HG03442 (cell line): ENCODE measurements at regions not wholly inside any gene's neighbourhood (a gene's known extent, or its start where the extent isn't known, plus 50 kb on each side); places are given as distances from the start of the nearest gene placed in this dataset.
"Not testable (repeated sequence)": the region's sequence is repeated elsewhere in the genome, so short reads cannot be mapped to it uniquely, and the experiment has no call there.

Experiments used
- ATAC-seq: cut with Tn5 transposase; IDR thresholded peaks from one replicate; pipeline ENCODE4 v1.9.1; 2021; ENCODE audit warnings: mild to moderate bottlenecking, moderate library complexity; ENCODE audit not compliant: unreplicated experiment

DNA sequence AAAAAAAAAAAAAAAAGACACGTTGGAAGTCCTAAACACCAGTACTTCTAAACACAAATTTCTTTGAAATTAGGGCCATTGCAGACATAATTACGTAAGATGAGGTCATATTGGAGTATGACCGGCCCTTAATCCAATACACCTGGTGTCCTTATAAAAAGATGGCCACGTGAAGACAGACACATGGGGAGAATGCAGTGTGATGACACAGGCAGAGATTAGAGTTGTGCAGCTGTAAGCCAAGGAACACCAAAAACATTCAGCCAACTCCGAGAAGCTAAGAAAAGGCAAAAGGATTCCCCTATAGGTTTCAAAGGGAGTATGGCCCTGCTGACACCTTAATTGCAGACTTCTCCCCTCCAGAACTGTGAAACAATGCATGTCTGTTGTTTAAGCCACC lies 379.0 kb upstream of the PDZRN3 start:
- ATAC-seq: no peak

DNA sequence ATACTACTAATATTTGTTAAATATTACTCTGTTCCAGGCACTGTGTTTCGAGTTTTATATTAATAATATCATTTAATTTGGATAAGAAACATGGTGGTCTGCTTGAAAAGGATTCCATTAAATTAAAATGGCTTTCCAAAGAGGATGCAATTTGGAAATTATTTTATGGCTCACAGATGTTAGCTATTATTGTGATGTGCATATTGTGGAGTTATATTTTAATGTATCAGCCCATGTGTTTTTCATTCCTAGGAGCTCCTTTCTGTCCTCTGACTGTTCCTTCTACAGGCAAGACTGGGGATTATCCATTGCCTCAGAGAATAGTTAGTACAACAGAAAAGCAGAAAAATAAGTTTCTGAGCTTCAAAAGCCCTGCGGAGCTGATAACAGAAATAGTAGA lies 376.7 kb upstream of the PDZRN3 start:
- ATAC-seq: no peak

DNA sequence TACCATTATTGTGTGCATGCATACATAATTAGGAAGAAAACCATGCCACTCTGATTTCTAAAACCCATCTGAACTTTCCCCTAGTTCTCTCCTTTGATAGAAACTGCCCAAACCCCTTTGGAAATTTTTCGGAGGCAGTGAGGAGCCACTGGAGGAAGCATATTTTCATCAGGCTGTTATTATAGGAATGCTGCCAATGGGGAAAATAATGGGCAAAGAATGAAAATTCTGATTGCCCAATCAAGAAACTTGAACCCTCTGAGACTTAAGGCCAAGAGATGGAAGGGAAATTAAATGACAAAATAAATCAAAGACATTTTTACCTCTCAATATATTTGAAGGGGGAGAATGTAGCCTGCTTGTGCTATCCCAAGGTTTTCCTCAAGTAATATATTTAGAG lies 376.0 kb upstream of the PDZRN3 start:
- no peak for ATAC-seq

DNA sequence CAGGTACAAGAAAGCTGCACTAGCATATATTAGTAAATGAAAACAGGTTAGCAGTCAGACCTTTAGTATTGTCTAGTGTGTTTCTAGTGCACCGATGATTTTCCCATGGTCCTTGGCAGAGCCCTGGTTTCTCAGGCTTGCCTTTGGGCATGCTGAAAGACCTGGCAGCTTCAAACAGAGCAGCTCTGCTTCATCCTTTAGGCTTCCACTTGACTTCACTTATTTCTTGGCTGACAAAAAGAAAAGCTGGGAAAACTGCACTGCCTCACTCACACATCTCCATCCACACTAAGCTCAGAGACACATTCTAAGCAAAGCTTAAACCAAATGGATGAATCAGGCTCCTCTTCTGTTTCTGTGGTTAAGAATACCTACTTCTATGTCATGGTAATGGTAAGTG lies 374.8 kb upstream of the PDZRN3 start:
- ATAC-seq: no peak

DNA sequence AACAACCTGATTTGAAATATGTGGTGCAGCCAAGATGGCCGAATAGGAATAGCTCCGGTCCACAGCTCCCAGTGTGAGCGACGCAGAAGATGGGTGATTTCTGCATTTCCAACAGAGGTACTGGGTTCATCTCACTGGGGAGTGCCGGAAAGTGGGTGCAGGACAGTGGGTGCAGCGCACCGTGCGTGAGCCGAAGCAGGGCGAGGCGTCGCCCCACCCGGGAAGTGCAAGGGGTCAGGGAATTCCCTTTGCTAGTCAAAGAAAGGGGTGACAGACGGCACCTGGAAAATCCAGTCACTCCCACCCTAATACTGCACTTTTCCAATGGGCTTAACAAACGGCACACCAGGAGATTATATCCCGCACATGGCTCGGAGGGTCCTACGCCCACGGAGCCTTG lies 365.9 kb upstream of the PDZRN3 start:
- ATAC-seq: not testable (repeated sequence)

DNA sequence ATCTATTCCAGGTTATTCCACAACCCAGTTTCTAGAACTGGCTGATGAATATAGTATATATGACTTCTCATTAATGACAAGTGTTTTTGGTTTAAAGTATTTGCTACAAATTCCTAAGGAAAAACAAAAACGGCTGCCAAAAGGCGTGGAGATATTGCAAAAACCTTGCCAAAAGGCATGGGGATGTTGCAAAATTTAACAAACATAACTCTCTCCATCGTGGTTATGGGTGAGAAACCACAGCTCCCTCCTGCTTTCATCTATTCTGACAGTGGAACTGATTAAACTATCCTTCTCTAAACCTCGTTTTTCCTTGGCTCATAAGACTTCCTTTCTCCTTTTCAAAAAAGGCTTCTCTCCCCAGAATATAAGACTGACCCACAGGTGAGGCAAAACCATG lies 342.0 kb upstream of the PDZRN3 start:
- ATAC-seq: no peak

DNA sequence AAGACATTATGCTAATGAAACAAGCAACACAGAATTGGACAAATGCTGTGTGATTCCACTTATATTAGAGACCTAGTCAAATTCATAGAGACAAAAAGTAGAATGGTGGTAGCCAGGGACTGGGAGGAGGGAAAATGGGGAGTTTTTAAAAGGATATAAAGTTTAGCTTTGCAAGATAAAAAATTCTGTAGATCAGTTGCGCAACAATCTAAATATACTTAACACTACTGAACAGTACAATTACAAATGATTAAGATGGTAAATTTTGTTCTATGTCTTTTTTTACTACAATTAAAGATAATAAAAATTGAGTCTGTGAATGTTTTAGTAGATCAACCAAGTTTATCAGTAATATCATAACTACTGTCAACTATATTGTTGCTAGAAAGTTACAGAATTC lies 340.1 kb upstream of the PDZRN3 start:
- no peak for ATAC-seq

DNA sequence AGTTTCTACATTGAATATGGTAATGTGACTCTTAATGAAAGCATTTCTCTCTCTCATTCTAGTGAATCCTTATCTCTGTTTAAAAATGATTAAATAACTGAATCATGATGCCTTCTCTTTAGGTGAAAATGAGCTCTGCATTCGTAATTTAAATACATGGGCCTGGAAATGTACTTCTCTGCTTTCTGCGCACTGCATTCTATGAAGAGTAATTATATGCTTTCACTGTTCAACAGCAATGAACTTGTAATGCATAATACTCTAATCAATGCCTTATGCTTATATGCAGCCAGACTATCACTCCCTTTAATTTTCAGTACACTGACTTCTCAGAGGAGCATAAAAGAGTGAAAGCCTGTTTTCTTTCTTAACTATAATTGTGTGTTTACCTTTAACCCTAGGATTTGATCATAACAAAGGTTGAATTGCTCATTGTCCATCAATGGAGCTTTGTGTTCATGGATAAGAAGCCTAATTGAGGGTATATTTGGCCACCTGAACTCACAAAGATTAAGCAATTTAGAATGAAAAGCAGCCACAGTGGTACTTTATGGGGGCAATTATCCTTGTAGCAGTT lies 330.8 kb upstream of the PDZRN3 start:
- ATAC-seq: no peak

DNA sequence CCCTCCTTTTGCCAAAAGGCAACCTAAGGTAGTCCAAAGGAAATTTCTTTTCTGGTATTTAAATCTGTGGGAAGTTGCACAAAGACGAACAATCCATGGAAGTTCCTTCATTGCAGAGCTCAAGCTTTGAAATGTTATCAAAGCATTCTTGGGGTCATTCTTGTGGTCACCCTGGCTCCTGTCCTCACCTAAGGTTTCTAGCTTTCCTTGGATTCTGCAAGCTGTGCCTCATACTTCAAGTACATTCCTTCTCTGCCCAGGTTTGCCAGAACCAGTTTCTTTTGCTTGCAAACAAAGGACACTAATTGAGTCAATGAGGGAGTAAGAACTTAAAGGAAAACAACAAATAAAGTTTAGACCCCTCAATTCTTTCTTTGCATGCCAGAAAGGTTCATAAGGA lies 329.8 kb upstream of the PDZRN3 start:
- no peak for ATAC-seq

DNA sequence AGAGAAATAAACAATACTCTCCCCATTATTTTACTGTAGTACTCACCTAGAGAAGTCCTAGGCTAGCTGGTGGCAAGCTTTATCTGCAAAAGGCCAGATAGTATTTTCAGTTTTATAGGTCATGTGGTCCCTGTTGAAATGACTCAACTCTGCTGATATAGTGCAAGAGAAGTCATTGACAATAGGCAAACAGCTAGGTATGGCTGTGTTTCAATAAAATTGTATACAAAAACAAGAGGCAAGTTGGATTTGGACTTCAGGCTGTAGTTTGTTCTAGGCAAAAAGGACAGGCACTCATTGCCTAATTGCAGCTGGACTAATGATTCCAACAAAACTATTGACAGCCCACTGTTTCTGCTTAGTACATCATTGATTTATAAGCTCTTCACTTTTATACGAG lies 328.0 kb upstream of the PDZRN3 start:
- ATAC-seq: no peak

DNA sequence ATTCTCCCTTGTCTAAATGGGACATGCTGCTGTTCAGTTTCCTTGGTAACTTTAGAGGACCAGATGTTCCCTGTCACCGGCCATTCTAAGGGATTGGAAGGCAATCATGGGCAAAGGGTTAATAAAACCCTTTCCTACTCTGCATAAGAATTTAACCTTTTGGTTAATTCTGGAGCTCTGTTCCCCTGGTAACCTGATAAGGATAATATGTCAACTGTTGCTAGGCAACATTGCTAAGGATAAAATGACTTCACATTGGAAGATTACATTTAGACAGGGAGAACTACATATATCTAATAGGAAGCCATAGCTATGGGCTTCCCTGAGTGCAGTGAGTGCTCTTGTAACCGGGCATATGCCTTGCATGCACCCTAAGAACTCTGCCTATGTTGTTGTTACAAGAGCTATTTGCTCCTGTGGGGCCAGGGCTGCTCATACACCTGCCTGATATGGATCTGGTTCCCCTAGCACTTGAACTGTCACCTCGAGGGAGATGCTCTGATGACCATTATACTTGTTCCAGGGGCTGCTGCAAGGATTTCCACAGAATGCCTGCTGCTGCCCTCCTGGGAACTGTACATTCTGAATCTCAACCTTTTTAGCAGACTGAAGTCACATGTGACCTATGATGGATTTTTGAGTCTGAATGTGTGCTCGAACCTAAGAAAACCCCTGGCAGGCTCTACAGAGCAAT lies 326.3 kb upstream of the PDZRN3 start:
- ATAC-seq: no peak

DNA sequence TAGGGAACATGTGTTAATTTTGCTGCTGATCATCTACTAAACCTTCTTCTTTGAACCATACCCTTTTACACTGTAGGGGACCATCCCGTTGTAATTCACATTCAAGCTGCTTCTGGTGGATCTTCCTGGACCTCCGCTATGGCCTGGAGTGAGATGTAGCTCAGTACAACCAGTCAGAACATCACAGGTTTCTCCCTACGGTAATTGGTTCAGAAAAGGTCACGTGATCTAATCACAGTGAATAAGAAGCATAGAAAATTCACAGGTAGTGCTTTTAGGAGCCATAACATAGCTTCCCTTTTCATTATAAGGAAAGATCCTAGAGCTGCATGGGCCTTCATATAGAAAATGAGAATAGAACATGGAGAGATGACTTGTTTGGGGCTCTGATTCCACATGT lies 320.8 kb upstream of the PDZRN3 start:
- ATAC-seq: no peak

DNA sequence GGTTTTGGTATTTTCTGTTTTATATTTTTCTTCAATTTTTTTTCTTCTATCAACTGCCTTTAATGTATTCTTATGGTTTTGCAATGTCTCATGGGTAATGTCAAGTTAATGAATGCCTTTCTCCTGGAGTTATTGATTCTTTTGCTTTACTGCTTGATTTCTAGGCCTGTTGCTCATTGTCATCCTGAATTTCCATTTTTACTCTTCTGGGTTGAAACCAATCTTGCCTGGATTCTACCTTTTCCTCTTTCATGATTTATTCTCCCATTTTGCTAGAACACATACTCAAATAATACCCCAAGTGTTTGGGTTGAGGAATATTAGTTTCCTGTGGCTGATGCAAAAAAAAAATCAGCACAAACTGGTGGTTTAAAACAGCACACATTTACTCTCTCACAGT lies 315.2 kb upstream of the PDZRN3 start:
- ATAC-seq: no peak

DNA sequence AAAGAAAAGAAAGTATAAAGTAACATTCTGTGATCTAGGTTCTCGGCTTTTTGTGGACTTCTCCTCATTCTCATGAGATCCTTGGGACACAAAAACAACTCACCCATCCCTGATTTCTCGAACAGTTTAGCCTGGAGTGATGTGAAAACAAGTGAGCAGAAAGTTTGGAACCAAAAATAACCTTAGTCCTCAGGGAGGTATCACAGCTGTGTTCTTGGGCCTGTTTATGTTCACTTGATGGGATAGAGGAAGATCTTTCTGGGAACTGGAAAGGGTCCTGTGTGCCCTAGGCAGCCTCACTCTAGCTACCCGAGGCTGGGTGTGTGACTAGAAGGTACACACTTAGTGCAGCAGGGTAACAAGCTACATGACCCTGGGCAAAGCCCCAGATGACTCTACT lies 308.8 kb upstream of the PDZRN3 start:
- ATAC-seq: no peak

DNA sequence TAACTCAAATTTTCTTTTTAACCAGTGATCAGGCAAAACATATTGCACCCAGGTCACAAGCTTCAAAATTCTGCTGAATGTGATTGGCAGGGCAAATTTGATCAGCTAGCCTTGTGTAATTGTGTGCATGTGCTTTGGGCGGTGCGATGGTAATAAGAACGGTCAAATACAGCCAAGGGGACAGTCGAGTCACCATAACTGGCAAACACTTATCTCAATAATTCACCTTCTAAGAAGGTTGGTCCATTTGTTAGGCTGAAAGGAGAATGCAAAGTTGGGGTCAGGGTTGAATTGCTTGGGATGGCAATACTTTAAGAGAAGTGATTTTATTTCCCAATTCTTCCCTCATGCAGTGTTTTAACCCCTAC lies 302.4 kb upstream of the PDZRN3 start:
- no peak for ATAC-seq

DNA sequence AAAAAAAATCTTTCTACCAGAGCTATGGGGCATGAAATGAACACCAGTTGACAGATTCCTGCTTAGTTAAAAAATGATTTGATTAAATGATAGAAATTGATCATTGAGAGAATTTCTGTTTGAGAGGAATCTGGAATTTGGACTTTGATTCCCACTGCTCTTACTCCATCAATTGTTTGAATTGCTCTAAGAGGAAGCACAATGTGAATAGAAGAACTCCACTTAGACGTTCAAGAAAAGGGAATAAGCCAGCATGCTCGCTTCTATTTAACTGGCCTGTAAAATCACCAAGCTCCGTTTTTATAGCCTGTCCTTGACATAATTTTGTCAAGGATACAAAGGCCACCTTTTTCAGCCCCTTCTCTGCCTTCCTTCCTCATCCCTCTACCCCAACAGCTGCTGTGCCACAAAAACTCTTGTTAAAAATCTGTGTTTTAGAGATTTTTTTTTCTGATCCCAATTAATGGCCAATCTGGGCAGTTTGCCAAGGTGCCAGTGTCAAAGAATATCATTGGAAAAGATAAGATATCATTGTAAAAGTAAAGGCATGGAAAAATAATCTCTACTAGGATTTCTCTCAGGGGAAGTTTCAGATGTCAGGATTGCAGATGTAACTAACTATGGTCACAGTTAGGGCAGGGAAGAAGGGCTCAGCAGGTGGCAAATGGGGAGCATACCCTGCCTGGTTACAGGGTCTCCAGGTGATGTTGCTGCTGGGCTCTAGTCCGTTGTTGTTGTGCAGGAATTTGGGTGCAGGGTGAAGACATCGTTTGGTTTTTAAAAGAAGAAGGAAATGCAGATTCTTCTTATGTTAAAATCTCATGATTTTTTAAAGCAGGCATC lies 301.8 kb upstream of the PDZRN3 start:
- no peak for ATAC-seq

DNA sequence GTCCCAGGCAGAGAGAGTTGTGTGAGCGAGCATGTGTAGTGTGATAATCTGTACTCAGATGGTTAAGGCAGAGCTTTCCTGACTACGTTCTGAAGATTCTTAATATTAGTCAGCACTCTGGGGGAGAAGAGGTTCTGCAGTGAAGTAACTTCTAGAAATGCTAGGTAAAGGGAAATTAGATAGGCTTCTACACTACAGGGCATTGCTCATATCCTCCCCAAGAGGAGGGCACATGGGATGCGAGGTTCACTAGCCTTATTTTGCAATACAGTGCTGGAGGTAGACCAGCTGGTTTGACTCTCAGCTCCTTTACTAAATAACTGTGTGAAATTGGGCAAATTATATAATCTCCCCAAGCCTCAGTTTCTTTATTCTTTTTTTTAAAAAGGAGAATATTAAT lies 300.3 kb upstream of the PDZRN3 start:
- ATAC-seq: no peak

DNA sequence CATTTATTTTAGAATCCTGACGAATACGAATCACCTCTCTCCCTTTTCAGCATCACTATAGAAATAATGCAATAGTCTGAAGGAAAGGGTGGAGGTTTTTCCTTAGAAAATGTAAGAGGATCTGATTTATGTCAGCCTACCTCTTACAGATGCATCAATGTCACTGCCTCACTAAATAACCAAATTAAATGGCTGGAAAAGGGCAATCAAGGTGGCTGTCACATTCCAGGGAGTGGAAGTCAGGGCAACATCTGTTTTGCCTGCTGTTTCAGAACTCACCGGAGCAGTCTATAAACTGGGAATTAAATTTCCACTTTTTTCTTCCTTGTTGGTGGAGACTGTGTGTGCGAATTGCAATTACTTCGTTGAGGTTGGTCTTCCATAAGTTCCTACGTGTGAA lies 299.3 kb upstream of the PDZRN3 start:
- no peak for ATAC-seq

DNA sequence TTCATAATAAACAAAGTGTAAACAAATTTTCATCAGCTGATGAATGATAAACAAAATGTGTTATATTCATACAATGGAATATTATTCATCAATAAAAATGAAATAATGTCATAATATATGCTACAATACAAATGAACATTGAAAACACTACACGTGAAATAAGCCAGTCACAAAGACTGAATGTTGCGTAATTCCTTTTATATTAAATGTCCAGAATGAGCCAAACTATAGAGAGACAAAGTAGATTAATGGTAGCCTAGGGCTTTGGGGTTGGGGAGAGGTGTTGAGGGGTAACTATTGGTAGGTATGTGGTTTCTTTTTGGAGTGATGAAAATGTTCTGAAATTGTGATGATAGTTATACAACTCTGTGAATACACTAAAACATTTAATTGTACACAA lies 292.9 kb upstream of the PDZRN3 start:
- ATAC-seq: no peak

DNA sequence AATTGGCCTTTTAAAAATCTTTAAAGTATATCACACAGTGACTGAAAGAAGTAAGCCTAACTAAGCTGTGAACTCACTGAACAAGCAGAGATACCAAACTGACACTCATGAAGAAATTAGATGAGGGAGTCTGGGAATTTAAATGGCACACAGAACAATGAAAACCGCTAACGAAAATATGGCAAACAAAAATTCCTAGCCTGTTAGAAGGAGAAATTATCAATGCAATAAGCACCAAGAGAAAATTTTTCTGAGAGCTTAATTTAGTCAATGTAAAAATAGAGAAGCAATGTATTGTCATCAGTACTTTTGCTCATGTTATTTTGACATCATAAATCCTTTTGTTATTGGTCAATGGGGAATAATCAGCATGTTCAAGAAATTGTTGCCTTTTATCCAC lies 291.1 kb upstream of the PDZRN3 start:
- no peak for ATAC-seq

DNA sequence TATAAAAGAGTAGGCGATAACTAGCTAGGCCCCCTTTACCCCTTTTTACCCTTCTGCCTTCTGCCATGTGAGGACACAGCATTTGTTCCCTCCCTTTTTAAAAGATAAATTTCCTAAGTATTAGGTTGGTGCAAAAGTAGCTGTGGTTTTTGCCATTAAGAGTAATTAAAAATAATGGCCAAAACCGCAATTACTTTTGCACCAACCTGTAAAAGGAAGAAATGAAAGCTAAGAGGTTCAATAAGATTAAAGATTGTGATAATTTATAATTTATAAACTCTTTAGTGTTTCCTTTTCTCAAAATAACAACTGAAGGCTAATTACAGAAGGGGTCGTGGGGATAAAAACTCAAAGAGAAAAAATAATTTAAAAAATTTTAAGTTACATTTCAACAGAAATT lies 283.5 kb upstream of the PDZRN3 start:
- no peak for ATAC-seq

DNA sequence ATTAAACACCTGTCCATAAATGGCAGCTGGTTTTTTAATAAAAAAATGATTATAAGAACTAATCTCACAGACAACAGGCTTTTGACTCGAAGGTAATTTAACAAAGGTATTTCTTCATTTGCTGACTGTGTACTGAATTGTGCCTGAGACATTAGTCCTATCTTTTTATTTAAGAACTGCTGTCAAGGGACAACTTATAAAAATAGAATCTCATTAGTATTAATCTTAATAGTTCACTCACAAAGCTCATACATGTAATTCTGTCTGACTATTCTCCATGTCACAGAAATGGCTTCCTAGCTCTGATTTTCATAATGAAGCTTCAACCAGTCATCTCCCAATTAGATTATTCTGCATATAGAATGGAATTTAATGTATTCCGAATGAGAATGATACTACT lies 276.9 kb upstream of the PDZRN3 start:
- no peak for ATAC-seq
